GM12892 (cell line): ENCODE measurements at regions not wholly inside any gene's neighbourhood (a gene's known extent, or its start where the extent isn't known, plus 50 kb on each side); places are given as distances from the start of the nearest gene placed in this dataset.

ENCODE experiments used
- POLR2A ChIP-seq: IDR thresholded peaks from 2 replicates; pipeline ENCODE4 v1.6.1; 2011; ENCODE audit warnings: low read depth, low read length, control low read depth
- POLR2AphosphoS5 ChIP-seq: IDR thresholded peaks from 2 replicates; pipeline ENCODE4 v1.6.1; 2011; ENCODE audit warnings: low read depth, low read length, control low read depth

GRCh38 chr15:70171256-70171886 lies 73.7 kb upstream of the TLE3 start:
- TF ChIP-seq POLR2AphosphoS5 = no peak
- no peak for TF ChIP-seq POLR2A
